CD4-positive, CD25-positive, alpha-beta regulatory T cell (primary cell): ENCODE measurements at regions not wholly inside any gene's neighbourhood (a gene's known extent, or its start where the extent isn't known, plus 50 kb on each side); places are given as distances from the start of the nearest gene placed in this dataset.

Source experiments
- ATAC-seq, 2 donors: fragments of 150-1000 bp; cut with Tn5 transposase; one replicate each; pipeline ENCODE4 v1.10.0; 2021; ENCODE audit warnings: low read depth in 2 of 2, moderate number of reproducible peaks in 2 of 2, moderate library complexity in 1 of 2
- DNase-seq, 3 donors: peaks; one replicate each; pipeline versions ENCODE4 v3.0.0 to v3.0.0-alpha.2; 2012 to 2022; ENCODE audit warnings: mixed read lengths in 1 of 3
- H3K27ac ChIP-seq: one replicate; pipeline ENCODE4 v1.7.0; 2013; ENCODE audit warnings: mild to moderate bottlenecking, low read length; ENCODE audit not compliant: insufficient read depth, poor library complexity, severe bottlenecking
- H3K27me3 ChIP-seq: one replicate; pipeline ENCODE4 v1.7.0; 2013; ENCODE audit warnings: low read length; ENCODE audit not compliant: control insufficient read depth, insufficient read depth
- H3K36me3 ChIP-seq: one replicate; pipeline ENCODE4 v1.7.0; 2013; ENCODE audit warnings: mild to moderate bottlenecking, low read length, moderate library complexity; ENCODE audit not compliant: control insufficient read depth, insufficient read depth
- H3K4me1 ChIP-seq: 2 replicates; pipeline ENCODE4 v1.7.0; 2013; ENCODE audit warnings: mild to moderate bottlenecking, low read length; ENCODE audit not compliant: insufficient read depth, control insufficient read depth, poor library complexity, severe bottlenecking
- H3K4me3 ChIP-seq: one replicate; pipeline ENCODE4 v1.7.0; 2013; ENCODE audit warnings: low read depth, mild to moderate bottlenecking, low read length, moderate library complexity
- H3K9me3 ChIP-seq, 2 experiments: 1 replicate in 1 of 2; 2 replicates in 1 of 2; pipeline ENCODE4 v1.7.0; 2013; ENCODE audit warnings: low read length in 2 of 2, mild to moderate bottlenecking in 1 of 2, moderate library complexity in 1 of 2; ENCODE audit not compliant: control insufficient read depth in 2 of 2
- H3K27ac Mint-ChIP-seq, 3 donors: one replicate each; pipeline ENCODE4 v1.8.0; 2020 to 2022; ENCODE audit warnings: mild to moderate bottlenecking in 3 of 3, mixed read lengths in 3 of 3, moderate library complexity in 2 of 3
- H3K27me3 Mint-ChIP-seq: one replicate; pipeline ENCODE4 v1.8.0; 2022; ENCODE audit warnings: mild to moderate bottlenecking, mixed read lengths
- H3K36me3 Mint-ChIP-seq: one replicate; pipeline ENCODE4 v1.8.0; 2020; ENCODE audit warnings: mixed read lengths
- H3K4me1 Mint-ChIP-seq, 4 donors: one replicate each; pipeline ENCODE4 v1.8.0; 2020 to 2022; ENCODE audit warnings: mixed read lengths in 4 of 4, mild to moderate bottlenecking in 1 of 4
- H3K4me3 Mint-ChIP-seq, 4 donors: one replicate each; pipeline ENCODE4 v1.8.0; 2020 to 2022; ENCODE audit warnings: mild to moderate bottlenecking in 4 of 4, mixed read lengths in 4 of 4, moderate library complexity in 3 of 4
- H3K9me3 Mint-ChIP-seq, 7 donors: one replicate each; pipeline ENCODE4 v1.8.0; 2020 to 2022; ENCODE audit warnings: mixed read lengths in 7 of 7, mild to moderate bottlenecking in 3 of 7, moderate library complexity in 2 of 7

DNA sequence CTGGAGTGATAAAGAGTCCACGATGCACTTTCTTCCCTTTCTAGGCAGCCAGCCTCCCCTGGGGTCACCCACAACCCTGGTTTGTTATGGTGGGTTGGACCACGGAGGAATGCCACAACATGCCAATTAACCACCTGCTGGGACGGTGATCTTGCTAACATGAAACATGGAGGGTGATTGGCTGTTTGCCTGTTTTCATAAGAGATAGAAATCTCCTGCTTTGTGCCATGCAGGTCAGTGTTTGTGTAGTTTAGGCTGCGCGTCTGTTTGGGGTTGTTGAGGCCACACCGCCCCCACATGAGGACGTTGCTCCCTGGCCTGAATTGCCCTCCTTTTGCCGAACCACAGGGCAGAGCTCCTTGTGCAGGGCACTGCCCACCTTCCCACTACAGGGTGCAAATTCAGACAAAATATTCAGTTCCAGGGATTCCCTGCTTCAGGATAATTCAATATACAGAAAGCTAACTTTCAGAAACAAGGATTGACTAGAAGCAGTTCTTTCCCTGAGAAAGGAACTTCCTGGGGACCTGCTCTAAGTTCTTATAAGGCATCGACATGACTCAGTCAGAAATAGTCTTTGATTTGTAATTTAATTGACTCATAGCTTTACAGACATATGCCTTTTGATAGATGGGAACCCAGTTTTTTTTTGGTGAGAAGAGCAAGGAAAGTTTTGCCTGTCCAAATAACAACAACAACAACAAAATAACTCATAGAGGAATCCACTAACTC is 427.6 kb downstream of the GADD45G start:
- Mint-ChIP-seq H3K4me1 (no peaks in the 10 kb centered on the region), H3K9me3 (peaks cover 0 to 1% (median 0%) of the 10 kb centered on the region in 7 donors), H3K27ac (no peak overlapping the region), H3K27me3 (no peaks in the 10 kb centered on the region), H3K4me3 (no peak overlapping the region), H3K36me3 (no peaks in the 10 kb centered on the region)
- Histone ChIP-seq H3K27me3 (peaks cover 3% of the 10 kb centered on the region), H3K4me1 (no peaks in the 10 kb centered on the region), H3K36me3 (no peaks in the 10 kb centered on the region), H3K4me3 (no peak overlapping the region), H3K27ac (no peak overlapping the region), H3K9me3 (no peaks in the 10 kb centered on the region)
- ATAC-seq: no peak
- DNase-seq: no peak

DNA sequence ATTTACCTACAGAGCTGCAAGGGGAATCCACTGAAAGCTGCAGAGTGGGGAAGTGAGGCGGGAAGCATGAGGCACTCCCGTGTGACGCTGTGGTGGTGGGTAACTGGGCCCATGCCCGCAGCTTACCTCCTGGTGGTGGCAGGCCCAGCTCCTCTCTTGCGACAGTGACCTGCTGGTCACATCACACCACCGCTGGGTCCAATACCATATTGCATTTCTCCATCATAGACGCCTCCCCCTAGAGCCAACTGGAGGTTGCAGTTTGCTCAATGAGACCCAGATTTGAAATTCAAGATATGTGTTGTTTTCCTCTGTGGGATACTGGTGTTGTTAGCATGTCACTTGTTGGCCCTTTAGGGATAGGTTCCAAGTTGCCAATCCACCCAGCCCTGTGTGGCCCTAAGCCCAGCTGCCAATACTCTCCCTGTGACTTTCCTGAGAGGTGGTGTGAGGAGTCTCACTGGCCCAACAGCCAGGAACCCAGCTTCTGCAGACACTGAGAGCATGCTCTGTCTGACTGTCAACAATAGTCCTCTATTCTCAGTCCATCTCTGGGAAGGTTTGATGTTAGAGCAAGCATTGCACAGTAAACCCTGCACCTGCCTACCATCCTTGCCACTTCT is 428.3 kb downstream of the GADD45G start:
- Histone ChIP-seq H3K9me3 (no peaks in the 10 kb centered on the region), H3K36me3 (no peaks in the 10 kb centered on the region), H3K27ac (no peak overlapping the region), H3K4me1 (no peaks in the 10 kb centered on the region), H3K27me3 (peaks cover 3% of the 10 kb centered on the region), H3K4me3 (no peak overlapping the region)
- ATAC-seq (no peak), DNase-seq (no peak)
- Mint-ChIP-seq H3K27me3 (no peaks in the 10 kb centered on the region), H3K4me1 (no peaks in the 10 kb centered on the region), H3K36me3 (no peaks in the 10 kb centered on the region), H3K27ac (no peak overlapping the region), H3K4me3 (no peak overlapping the region), H3K9me3 (peaks cover 0 to 1% (median 0%) of the 10 kb centered on the region in 7 donors)

DNA sequence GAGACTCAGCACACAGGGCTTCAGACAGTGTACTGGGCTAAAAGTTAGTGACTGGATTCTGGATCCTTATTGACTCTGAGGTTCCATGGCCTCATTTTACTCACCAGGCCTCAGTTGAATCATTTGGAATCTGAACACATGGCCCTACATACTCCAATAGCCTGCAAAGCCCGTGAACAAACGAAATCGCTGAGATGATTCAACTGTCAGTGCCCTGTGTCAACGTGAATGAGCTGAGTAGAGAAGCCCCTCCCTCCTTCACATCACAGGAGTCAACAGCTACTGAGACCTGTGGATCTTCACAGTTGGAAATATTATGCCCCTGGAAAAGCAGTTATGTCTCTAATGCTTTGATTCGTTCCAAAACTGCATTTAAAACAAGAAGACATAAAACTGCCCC is 429.3 kb downstream of the GADD45G start:
- DNase-seq (no peak), ATAC-seq (no peak)
- Histone ChIP-seq H3K9me3 (no peaks in the 10 kb centered on the region), H3K36me3 (no peaks in the 10 kb centered on the region), H3K4me3 (no peak overlapping the region), H3K27ac (no peak overlapping the region), H3K4me1 (no peaks in the 10 kb centered on the region), H3K27me3 (peaks cover 3% of the 10 kb centered on the region)
- Mint-ChIP-seq H3K27me3 (no peaks in the 10 kb centered on the region), H3K36me3 (no peaks in the 10 kb centered on the region), H3K4me1 (no peaks in the 10 kb centered on the region), H3K9me3 (peaks cover 0 to 1% (median 0%) of the 10 kb centered on the region in 7 donors), H3K4me3 (no peak overlapping the region), H3K27ac (no peak overlapping the region)

DNA sequence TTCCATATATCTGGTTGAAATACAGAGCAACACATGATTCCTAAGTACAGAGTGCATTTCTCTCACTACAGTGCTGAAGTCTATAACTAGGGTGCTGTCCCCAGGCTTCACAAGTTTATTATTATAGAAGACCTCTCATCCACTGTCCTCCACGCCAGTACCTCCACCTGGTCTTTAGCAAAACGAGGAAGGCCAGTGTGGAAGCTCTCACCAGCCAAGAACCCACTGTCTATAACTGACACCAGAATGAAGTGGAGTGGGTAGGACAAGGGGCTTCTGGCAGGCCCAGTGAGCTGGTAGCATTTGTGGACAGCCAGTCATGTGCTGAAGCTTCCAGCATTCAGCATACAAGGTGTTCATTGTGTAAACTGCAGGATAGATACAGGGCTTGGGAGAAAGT is 430.7 kb downstream of the GADD45G start:
- Histone ChIP-seq H3K4me3 (no peak overlapping the region), H3K4me1 (no peaks in the 10 kb centered on the region), H3K36me3 (no peaks in the 10 kb centered on the region), H3K9me3 (no peaks in the 10 kb centered on the region), H3K27ac (no peak overlapping the region), H3K27me3 (peaks cover 3% of the 10 kb centered on the region)
- no peak overlapping the region for H3K27ac Mint-ChIP-seq
- peaks cover 0 to 1% (median 0%) of the 10 kb centered on the region in 7 donors for H3K9me3 Mint-ChIP-seq
- DNase-seq (no peak), ATAC-seq (no peak)
- no peaks in the 10 kb centered on the region for H3K4me1 Mint-ChIP-seq
- no peak overlapping the region for H3K4me3 Mint-ChIP-seq
- peaks cover under 1% of the 10 kb centered on the region for H3K36me3 Mint-ChIP-seq
- no peaks in the 10 kb centered on the region for H3K27me3 Mint-ChIP-seq

DNA sequence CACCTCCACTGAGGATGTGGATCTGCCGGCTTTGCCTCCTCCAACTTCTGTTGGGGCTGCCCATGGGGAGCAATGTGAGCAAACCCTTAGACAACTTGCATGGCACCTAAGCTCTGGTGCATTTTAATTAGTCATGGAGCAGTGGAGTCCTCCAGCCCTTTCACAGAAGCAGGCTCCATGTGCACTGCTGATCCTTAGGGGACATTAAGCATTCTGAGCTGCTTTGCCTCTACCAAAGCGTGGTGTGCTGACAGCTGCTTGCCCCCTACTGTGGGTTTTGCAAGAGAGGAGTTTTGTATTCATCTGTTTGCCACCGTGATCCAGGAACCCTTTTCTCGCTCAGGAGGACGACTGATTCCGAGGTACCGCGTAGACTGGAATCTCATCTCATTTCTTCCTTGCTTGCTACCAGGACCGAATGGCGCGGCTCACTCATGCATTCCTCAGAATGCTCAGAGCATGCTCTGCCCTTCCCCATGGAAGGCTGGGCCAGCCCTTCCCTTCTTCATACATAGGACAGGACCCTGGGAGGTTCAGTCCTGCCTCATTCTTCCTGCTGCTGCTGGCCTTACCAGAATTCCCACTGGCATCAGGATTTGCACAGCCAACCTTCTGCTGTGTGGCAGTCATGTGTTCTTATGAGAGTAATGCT is 432.5 kb downstream of the GADD45G start:
- ATAC-seq (no peak), DNase-seq (no peak)
- no peak overlapping the region for H3K4me3 ChIP-seq
- no peaks in the 10 kb centered on the region for H3K27me3 Mint-ChIP-seq
- no peak overlapping the region for H3K27ac ChIP-seq
- no peaks in the 10 kb centered on the region for H3K9me3 ChIP-seq
- no peak overlapping the region for H3K27ac Mint-ChIP-seq
- H3K4me1 Mint-ChIP-seq: no peaks in the 10 kb centered on the region
- peaks cover 3% of the 10 kb centered on the region for H3K36me3 Mint-ChIP-seq
- no peaks in the 10 kb centered on the region for H3K4me1 ChIP-seq
- H3K36me3 ChIP-seq: no peaks in the 10 kb centered on the region
- H3K4me3 Mint-ChIP-seq: no peak overlapping the region
- no peaks in the 10 kb centered on the region for H3K9me3 Mint-ChIP-seq
- H3K27me3 ChIP-seq: peaks cover 3% of the 10 kb centered on the region

DNA sequence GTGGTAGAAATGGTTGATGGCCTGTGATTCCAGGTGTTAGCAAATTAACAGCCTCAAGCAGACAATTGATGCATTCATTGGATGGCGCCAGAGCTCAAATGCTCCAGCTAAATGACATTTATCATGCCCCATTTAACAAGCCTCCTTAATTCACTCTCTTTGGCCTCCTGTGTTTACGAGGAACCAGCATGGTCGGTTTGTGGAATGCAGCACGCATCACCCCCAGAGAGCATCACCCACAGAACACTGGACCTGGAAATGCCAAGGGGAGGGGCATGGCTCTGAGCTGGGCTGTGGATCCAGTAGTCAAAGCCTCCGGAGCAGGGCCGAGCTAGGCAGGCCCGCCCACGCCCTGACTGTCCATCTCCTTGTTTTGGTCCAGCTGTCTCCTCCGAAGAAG is 434.0 kb downstream of the GADD45G start:
- no peak overlapping the region for H3K27ac Mint-ChIP-seq
- no peak for ATAC-seq

DNA sequence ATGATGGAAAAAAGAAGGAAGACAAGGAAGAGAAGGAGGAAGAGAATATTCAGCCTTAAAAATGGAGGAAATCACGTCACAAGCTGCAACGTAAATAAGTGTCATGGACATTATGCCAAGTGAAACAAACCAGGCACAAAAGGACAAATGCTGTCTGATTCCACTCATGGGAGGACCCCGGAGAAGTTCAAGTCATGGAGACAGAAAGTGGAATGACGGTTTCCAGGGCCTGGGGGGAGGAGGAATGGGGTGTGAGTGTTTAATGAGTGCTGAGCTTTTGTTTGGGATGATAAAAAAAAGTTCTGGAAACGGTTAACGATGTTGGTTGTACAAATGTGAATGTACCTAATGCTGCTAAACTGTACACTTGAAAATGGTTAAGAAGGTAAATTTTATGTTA is 439.5 kb downstream of the GADD45G start:
- H3K9me3 Mint-ChIP-seq: peaks cover 0 to 3% (median 0%) of the 10 kb centered on the region in 7 donors
- Histone ChIP-seq H3K4me3 (no peak overlapping the region), H3K9me3 (peaks cover 0 to 4% of the 10 kb centered on the region in 2 experiments), H3K27me3 (peaks cover 4% of the 10 kb centered on the region), H3K36me3 (no peaks in the 10 kb centered on the region), H3K27ac (no peak overlapping the region), H3K4me1 (no peaks in the 10 kb centered on the region)
- no peak for DNase-seq
- H3K27me3 Mint-ChIP-seq: peaks cover 9% of the 10 kb centered on the region
- H3K4me3 Mint-ChIP-seq: no peak overlapping the region
- no peak for ATAC-seq
- no peak overlapping the region for H3K27ac Mint-ChIP-seq
- H3K36me3 Mint-ChIP-seq: peaks cover 3% of the 10 kb centered on the region
- no peaks in the 10 kb centered on the region for H3K4me1 Mint-ChIP-seq

More for the DNA sequence above, 434.0 kb downstream of the GADD45G start:
- Mint-ChIP-seq H3K4me3 (no peak overlapping the region), H3K27me3 (no peaks in the 10 kb centered on the region), H3K9me3 (no peaks in the 10 kb centered on the region), H3K4me1 (no peaks in the 10 kb centered on the region), H3K36me3 (peaks cover 3% of the 10 kb centered on the region)
- no peak for DNase-seq
- Histone ChIP-seq H3K36me3 (no peaks in the 10 kb centered on the region), H3K27me3 (peaks cover 3% of the 10 kb centered on the region), H3K4me1 (no peaks in the 10 kb centered on the region), H3K9me3 (no peaks in the 10 kb centered on the region), H3K27ac (no peak overlapping the region), H3K4me3 (no peak overlapping the region)
